ENCODE measurements at regions not wholly inside any gene's neighbourhood (a gene's known extent, or its start where the extent isn't known, plus 50 kb on each side); places are given as distances from the start of the nearest gene placed in this dataset.

GRCh38 chr9:29208670-29209069 lies 1635.4 kb upstream of the C9orf72 start:
- H3K79me2 ChIP-seq (ENCODE audit: control insufficient read depth in 1 of 2, insufficient read depth in 2 of 2, low read length in 2 of 2) = peaks cover 0 to 54% of the 10 kb centered on the region in 2 experiments; a peak in 2 of 4 replicates
- no peak overlapping the region for H2BK20ac ChIP-seq (ENCODE audit: low read length)
- no peak overlapping the region for H2BK5ac ChIP-seq (ENCODE audit: low read depth, low read length)
- H4K91ac ChIP-seq (replicated peaks; ENCODE audit: insufficient read length, low read length) = no peak overlapping the region
- H3K4me3 ChIP-seq (ENCODE audit: extremely low read depth in 1 of 4, insufficient read depth in 2 of 4, low read depth in 3 of 4, low read length in 4 of 4) = no peak overlapping the region
- H3K18ac ChIP-seq (ENCODE audit: extremely low read depth, low read length) = no peak overlapping the region
- peaks cover 0 to 5% (median 3%) of the 10 kb centered on the region in 4 experiments; a peak in 3 of 7 replicates for H3K4me1 ChIP-seq (replicated peaks in 1 of 4; ENCODE audit: control insufficient read depth in 3 of 4, insufficient read depth in 4 of 4, low read length in 3 of 4)
- H3K27ac ChIP-seq (ENCODE audit: low read depth, low read length) = no peak overlapping the region
- no peak overlapping the region for H3K23ac ChIP-seq (ENCODE audit: insufficient read length)
- ChIA-PET POLR2A (ENCODE audit: partially characterized antibody) (no interaction called here), CTCF (ENCODE audit: partially characterized antibody) (interaction anchor here (1.2 kb wide), 1 partner anchor 13 kb away, joined by 3 read pairs; no protein-coding TSS in a partner anchor)
- DNase-seq (ENCODE audit: low read depth in 1 of 2, low spot score in 2 of 2) (no peak), FAIRE-seq (no peak)
- H3K79me1 ChIP-seq (ENCODE audit: low read depth, low read length) = no peaks in the 10 kb centered on the region
- no peak overlapping the region for H2BK12ac ChIP-seq (ENCODE audit: low read depth, low read length)
- peaks cover 0 to 1% of the 10 kb centered on the region in 2 experiments for H4K20me1 ChIP-seq (replicated peaks in 1 of 2; ENCODE audit: control insufficient read depth in 1 of 2, insufficient read depth in 2 of 2, low read length in 2 of 2)
- H3K14ac ChIP-seq (ENCODE audit: insufficient read length) = no peak overlapping the region
- H4K8ac ChIP-seq (ENCODE audit: extremely low read depth, insufficient read depth, low read length) = no peak overlapping the region
- no peaks in the 10 kb centered on the region for H3K9me3 ChIP-seq (ENCODE audit: insufficient read depth in 2 of 2, low read depth in 1 of 2, low read length in 1 of 2)
- TF ChIP-seq CBX5 (IDR thresholded peaks at IDR 0.05; ENCODE audit: low read depth, low read length) (no peak), CTCF (IDR thresholded peaks at IDR 0.05; ENCODE audit: control extremely low read depth in 1 of 3, insufficient read depth in 1 of 3, low read depth in 1 of 3, low read length in 3 of 3) (peak in 1 of 3 experiments; percentile 11; a peak in 1 of 4 replicates), SAP30 (IDR thresholded peaks at IDR 0.05; ENCODE audit: insufficient read depth, insufficient replicate concordance, low read length) (no peak), RBBP5 (IDR thresholded peaks at IDR 0.05; ENCODE audit: borderline replicate concordance, low read depth, low read length) (no peak), MAFK (IDR thresholded peaks at IDR 0.05; ENCODE audit: low read depth, low read length) (no peak), RAD21 (IDR thresholded peaks at IDR 0.05 in 1 of 2, conservative IDR thresholded peaks at IDR 0.05 in 1 of 2; ENCODE audit: low read depth in 2 of 2, low read length in 2 of 2) (peak; percentile 41 to 46), GABPA (IDR thresholded peaks at IDR 0.05; ENCODE audit: borderline replicate concordance, insufficient read depth, low read length) (no peak)
- H3K4me2 ChIP-seq (ENCODE audit: insufficient read depth in 1 of 2, low read depth in 2 of 2, low read length in 2 of 2) = no peak overlapping the region
- no peak overlapping the region for H3K9ac ChIP-seq (replicated peaks in 1 of 4; ENCODE audit: extremely low read depth in 1 of 4, low read depth in 3 of 4, low read length in 3 of 4)
- H3K4ac ChIP-seq (replicated peaks; ENCODE audit: insufficient read length, low read depth, low read length) = no peak overlapping the region
- no peak overlapping the region for H2BK120ac ChIP-seq (replicated peaks; ENCODE audit: low read depth, low read length)
- H3K27me3 ChIP-seq (replicated peaks in 1 of 4; ENCODE audit: control insufficient read depth in 3 of 4, extremely low read depth in 1 of 4, insufficient read depth in 3 of 4, low read length in 3 of 4) = peaks cover 0 to 3% (median 0%) of the 10 kb centered on the region in 4 experiments; a peak in 2 of 7 replicates
- H2AK5ac ChIP-seq (ENCODE audit: low read depth, low read length) = no peak overlapping the region
- H3K56ac ChIP-seq (replicated peaks; ENCODE audit: insufficient read length, low read depth, low read length) = no peak overlapping the region
- H3K36me3 ChIP-seq (ENCODE audit: control insufficient read depth in 2 of 4, insufficient read depth in 4 of 4, low read length in 3 of 4) = no peaks in the 10 kb centered on the region
- H4K5ac ChIP-seq (ENCODE audit: insufficient read length, low read depth, low read length) = no peak overlapping the region
- peaks cover 18% of the 10 kb centered on the region for H3K23me2 ChIP-seq (ENCODE audit: low read depth, low read length)
- no peak overlapping the region for H2BK15ac ChIP-seq (ENCODE audit: low read length)
- no peak overlapping the region for H2AFZ ChIP-seq (ENCODE audit: low read length)
